Inflammatory macrophage treated with lipopolysaccharide for 4 hours (primary cell): ENCODE measurements at regions not wholly inside any gene's neighbourhood (a gene's known extent, or its start where the extent isn't known, plus 50 kb on each side); places are given as distances from the start of the nearest gene placed in this dataset.

Experiments used
- DNase-seq: peaks from one replicate; pipeline ENCODE4 v3.0.0-alpha.2; 2020

- no peak for DNase-seq
Observed at GRCh38 chr13:58531614-58532013, 900.1 kb downstream of the PCDH17 start.

GRCh38 chr13:58542530-58542929, 911.0 kb downstream of the PCDH17 start:
- DNase-seq = no peak

GRCh38 chr13:58547419-58547818, 915.9 kb downstream of the PCDH17 start:
- no peak for DNase-seq

GRCh38 chr13:58566176-58566575, 934.6 kb downstream of the PCDH17 start:
- DNase-seq = peak; percentile 17

- DNase-seq = no peak
Observed at GRCh38 chr13:58573743-58574142, 942.2 kb downstream of the PCDH17 start.

- no peak for DNase-seq
Observed at GRCh38 chr13:58574791-58575190, 943.2 kb downstream of the PCDH17 start.

- no peak for DNase-seq
Observed at GRCh38 chr13:58579468-58579867, 947.9 kb downstream of the PCDH17 start.

- no peak for DNase-seq
Observed at GRCh38 chr13:58583966-58584365, 952.4 kb downstream of the PCDH17 start.

GRCh38 chr13:58584610-58585009, 953.1 kb downstream of the PCDH17 start:
- no peak for DNase-seq

- DNase-seq = peak; percentile 64
Observed at GRCh38 chr13:58587183-58587582, 955.6 kb downstream of the PCDH17 start.

GRCh38 chr13:58592052-58592451, 960.5 kb downstream of the PCDH17 start:
- no peak for DNase-seq

- no peak for DNase-seq
Observed at GRCh38 chr13:58592786-58593185, 961.2 kb downstream of the PCDH17 start.

GRCh38 chr13:58594747-58595600, 963.4 kb downstream of the PCDH17 start:
- no peak for DNase-seq

GRCh38 chr13:58597552-58597951, 966.0 kb downstream of the PCDH17 start:
- DNase-seq = no peak

- no peak for DNase-seq
Observed at GRCh38 chr13:58598241-58598640, 966.7 kb downstream of the PCDH17 start.

- no peak for DNase-seq
Observed at GRCh38 chr13:58611117-58611516, 979.6 kb downstream of the PCDH17 start.

- DNase-seq = no peak
Observed at GRCh38 chr13:58617880-58618665, 986.5 kb downstream of the PCDH17 start.

GRCh38 chr13:58619396-58620113, 988.0 kb downstream of the PCDH17 start:
- DNase-seq = no peak

GRCh38 chr13:58620176-58620575, 988.6 kb downstream of the PCDH17 start:
- DNase-seq = no peak

- no peak for DNase-seq
Observed at GRCh38 chr13:58625703-58626389, 994.3 kb downstream of the PCDH17 start.

GRCh38 chr13:58630794-58631193, 999.2 kb downstream of the PCDH17 start:
- DNase-seq = peak; percentile 14

GRCh38 chr13:58633226-58633625, 1001.7 kb downstream of the PCDH17 start:
- no peak for DNase-seq

GRCh38 chr13:58655086-58655485, 1023.5 kb downstream of the PCDH17 start:
- DNase-seq = peak; percentile 78
